ENCODE measurements at regions not wholly inside any gene's neighbourhood (a gene's known extent, or its start where the extent isn't known, plus 50 kb on each side); places are given as distances from the start of the nearest gene placed in this dataset.

DNA sequence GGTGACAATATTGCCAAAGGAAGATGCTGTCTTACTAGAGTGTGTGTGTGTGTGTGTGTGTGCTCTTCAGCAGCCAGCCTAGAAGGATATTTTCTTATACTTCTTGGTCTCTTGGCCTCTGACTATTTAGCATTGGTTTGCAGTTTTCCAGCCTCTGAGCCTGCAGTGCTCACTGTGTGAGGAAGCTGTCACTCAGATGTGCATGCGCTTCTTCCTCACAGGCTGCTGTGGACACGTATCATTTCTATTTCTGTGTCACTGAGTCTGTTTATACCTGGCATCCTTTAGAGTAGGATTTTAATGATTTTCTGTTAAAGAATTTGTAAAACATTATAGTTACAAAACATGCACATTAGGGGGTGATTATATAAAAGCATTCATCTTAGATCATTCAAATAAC, 83.3 kb downstream of the ALDH8A1 start:
- Mint-ChIP-seq H3K4me3 (no peak overlapping the region), H3K9me3 (no peaks in the 10 kb centered on the region), H3K27me3 (ENCODE audit: insufficient read depth) (peaks cover 9% of the 10 kb centered on the region), H3K36me3 (ENCODE audit: low read depth) (no peaks in the 10 kb centered on the region), H3K27ac (no peak overlapping the region), H3K4me1 (ENCODE audit: low read depth) (peaks cover 7% of the 10 kb centered on the region; the same call in 1 of the 2 replicates)
- TF ChIP-seq, protein P1, sequence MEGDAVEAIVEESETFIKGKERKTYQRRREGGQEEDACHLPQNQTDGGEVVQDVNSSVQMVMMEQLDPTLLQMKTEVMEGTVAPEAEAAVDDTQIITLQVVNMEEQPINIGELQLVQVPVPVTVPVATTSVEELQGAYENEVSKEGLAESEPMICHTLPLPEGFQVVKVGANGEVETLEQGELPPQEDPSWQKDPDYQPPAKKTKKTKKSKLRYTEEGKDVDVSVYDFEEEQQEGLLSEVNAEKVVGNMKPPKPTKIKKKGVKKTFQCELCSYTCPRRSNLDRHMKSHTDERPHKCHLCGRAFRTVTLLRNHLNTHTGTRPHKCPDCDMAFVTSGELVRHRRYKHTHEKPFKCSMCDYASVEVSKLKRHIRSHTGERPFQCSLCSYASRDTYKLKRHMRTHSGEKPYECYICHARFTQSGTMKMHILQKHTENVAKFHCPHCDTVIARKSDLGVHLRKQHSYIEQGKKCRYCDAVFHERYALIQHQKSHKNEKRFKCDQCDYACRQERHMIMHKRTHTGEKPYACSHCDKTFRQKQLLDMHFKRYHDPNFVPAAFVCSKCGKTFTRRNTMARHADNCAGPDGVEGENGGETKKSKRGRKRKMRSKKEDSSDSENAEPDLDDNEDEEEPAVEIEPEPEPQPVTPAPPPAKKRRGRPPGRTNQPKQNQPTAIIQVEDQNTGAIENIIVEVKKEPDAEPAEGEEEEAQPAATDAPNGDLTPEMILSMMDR (IDR thresholded peaks at IDR 0.05) = no peak
- DNase-seq = no peak

DNA sequence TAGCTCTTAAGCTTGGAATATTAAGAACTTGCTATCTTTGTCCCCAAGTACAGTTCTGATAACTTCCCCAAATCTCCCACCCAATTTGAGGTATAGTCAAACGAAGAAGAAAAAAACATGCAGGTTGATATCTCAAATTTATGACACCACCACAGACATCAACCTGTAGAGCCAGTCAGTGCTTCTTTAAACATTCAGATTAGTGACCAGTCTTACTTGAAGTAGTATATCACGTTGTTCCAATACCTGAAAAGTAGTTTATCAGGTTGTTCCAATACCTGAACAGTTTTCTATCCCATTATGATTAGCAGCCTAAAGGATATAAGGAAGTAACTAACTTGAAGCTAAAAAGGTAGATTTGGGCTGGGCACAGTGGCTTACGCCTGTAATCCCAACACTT, 85.3 kb downstream of the ALDH8A1 start:
- TF ChIP-seq, protein P1 (IDR thresholded peaks at IDR 0.05) = no peak
- Mint-ChIP-seq H3K4me3 (no peak overlapping the region), H3K27me3 (ENCODE audit: insufficient read depth) (peaks cover 7% of the 10 kb centered on the region; the same call in 1 of the 2 replicates), H3K36me3 (ENCODE audit: low read depth) (no peaks in the 10 kb centered on the region), H3K9me3 (no peaks in the 10 kb centered on the region), H3K4me1 (ENCODE audit: low read depth) (no peaks in the 10 kb centered on the region), H3K27ac (no peak overlapping the region)
- DNase-seq = no peak

DNA sequence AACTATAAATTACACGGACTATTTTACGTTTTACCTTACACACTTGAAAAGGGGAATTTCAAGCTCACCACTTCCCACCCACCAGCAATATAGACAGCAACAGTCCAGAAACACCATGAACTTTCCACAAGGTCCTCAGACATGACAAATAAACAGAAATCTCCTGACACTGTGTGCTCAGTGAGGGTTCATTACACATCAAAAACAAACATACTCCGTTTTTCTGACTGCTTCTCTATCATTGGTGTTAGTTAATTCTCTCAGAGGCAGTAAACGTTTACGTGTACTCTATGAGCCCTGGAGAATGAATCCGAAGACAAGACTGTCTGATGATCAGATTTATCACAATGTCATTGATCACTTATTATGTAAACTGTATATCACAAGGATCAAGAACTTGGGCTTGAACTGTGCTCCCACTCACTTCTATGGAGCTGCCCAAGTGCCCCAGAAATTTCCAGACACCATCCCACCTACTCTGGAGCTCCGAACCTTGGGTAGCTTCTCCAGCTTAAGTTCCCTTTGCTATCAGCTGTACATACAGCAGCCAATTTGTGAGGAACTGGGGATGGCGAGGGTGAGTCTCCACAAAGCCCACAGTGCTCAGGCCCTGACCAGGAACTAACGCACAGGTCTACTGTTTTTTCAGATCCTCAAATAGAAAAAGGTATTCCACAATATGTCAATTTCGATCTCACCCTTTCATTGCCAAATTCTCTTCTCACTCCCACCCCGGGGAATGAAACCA, 86.0 kb downstream of the ALDH8A1 start:
- H3K27me3 Mint-ChIP-seq (ENCODE audit: insufficient read depth) = peaks cover 9% of the 10 kb centered on the region
- H3K4me3 Mint-ChIP-seq = no peak overlapping the region
- no peaks in the 10 kb centered on the region for H3K9me3 Mint-ChIP-seq

DNA sequence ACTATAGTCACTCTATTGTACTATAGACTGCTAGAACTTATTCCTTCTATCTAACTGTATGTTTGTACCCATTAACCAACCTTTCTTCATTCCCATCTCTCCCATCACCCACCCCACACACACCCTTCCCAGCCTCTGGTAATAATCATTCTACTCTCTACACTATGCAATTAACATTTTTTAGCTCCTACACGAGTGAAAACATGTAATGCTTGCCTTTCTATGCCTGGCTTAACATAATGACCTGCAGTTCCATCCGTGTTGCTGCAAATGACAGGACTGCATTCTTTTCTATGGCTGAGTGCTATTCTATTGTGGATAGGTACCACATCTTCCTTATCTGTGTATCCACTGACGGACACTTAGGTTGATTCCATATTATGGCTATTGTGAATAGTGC, 95.5 kb downstream of the ALDH8A1 start:
- peaks cover 5% of the 10 kb centered on the region; the same call in 1 of the 2 replicates for H3K27me3 Mint-ChIP-seq (ENCODE audit: insufficient read depth)
- peaks cover 23% of the 10 kb centered on the region for H3K4me1 Mint-ChIP-seq (ENCODE audit: low read depth)
- H3K4me3 Mint-ChIP-seq = no peak overlapping the region
- no peak for DNase-seq
- H3K27ac Mint-ChIP-seq = no peak overlapping the region
- TF ChIP-seq, protein P1 (IDR thresholded peaks at IDR 0.05) = no peak
- no peaks in the 10 kb centered on the region for H3K36me3 Mint-ChIP-seq (ENCODE audit: low read depth)
- no peaks in the 10 kb centered on the region for H3K9me3 Mint-ChIP-seq

More for the DNA sequence above, 86.0 kb downstream of the ALDH8A1 start:
- Mint-ChIP-seq H3K4me1 (ENCODE audit: low read depth) (no peaks in the 10 kb centered on the region), H3K27ac (no peak overlapping the region), H3K36me3 (ENCODE audit: low read depth) (no peaks in the 10 kb centered on the region)
- no peak for DNase-seq
- TF ChIP-seq, protein P1 (IDR thresholded peaks at IDR 0.05) = no peak

DNA sequence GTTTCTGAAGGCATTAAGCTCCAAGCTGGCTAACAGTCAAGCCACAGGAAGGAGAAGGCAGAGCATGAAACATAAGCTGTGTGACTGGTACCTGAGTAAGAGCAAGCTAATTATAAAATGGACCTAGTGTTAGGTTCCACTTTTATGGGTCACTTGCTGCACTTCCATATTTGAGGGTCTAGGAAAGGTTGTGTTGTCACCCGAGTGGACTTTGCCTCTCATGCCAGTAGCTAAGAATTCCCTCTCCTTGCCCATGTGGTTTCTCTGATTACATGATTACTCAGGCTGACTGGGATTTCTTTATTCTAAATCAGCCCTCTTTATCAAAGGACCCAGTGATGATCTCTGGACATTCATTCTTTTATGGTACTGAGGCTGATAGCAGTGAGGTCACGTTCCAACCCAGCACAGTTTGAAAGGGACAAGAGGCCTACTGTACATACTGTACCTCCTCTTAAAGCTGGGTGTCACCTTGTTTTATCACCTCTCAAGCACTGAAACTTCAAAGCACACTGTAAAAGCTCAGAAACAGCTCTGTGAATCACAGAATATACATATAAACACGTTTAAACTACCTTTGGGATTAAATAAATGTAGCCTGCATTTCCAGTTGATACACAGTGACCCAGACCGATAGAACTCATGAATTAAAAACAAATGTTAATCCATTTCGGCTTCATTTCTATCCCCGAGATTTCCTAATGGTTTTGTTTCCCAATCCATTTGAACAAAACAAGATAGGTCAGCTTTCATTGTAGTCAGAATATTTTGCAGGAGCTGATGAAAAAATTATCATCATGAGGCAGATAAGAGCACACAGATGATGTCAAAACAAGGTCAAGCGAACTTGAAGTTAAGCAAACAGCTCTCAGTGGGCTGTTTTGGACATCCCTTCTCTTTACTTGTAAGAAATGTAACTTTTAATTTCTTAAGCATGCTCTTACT, 96.5 kb downstream of the ALDH8A1 start:
- H3K27me3 Mint-ChIP-seq (ENCODE audit: insufficient read depth) = peaks cover 2% of the 10 kb centered on the region; the same call in 1 of the 2 replicates
- H3K27ac Mint-ChIP-seq = peak overlapping the region; percentile 77
- no peaks in the 10 kb centered on the region for H3K9me3 Mint-ChIP-seq
- H3K4me3 Mint-ChIP-seq = no peak overlapping the region; the same call in 1 of the 2 replicates
- peak; percentile 67 for DNase-seq
- H3K36me3 Mint-ChIP-seq (ENCODE audit: low read depth) = no peaks in the 10 kb centered on the region
- TF ChIP-seq, protein P1 (IDR thresholded peaks at IDR 0.05) = no peak
- peaks cover 23% of the 10 kb centered on the region for H3K4me1 Mint-ChIP-seq (ENCODE audit: low read depth)

Data from HFFc6 (cell line).